ENCODE measurements at regions not wholly inside any gene's neighbourhood (a gene's known extent, or its start where the extent isn't known, plus 50 kb on each side); places are given as distances from the start of the nearest gene placed in this dataset.

DNA sequence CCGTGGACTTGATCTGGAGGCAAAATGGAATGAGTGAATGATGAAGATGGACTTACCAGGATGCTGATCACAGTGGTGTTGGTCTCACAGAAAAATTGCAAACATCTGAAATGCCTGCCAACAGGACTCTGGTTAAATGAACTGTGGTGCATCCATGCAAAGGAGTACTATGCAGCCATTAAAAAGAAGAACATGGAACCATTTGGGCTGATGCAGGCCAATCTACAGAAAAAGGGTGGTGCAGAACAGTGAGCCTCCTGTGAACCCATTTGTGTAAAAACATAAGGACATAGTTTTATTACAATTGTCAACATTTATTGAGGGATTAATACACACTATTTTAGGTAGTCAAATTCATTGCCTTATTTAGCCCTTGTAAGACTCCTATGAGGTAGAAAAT is 111.9 kb downstream of the MN1 start:
- no peak for DNase-seq (ENCODE audit: low spot score)

DNA sequence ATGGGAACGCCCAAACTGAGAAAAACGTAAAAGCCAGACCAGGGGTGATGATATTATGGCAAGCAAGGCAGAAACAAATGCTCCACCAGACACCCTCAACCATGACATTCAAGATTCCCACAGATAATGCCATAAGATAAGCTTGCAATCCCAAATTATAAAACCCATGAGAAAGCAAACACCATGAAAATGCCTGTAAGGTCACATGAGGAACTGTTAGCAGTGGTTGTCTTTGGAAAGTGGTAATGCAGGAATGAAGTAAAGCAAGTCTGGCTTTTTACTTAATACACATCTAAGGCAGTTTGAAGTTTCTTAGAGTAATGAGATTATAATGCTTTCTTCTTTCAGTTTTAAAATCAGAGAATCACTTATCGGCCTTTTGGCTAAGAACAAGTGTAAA is 111.0 kb downstream of the MN1 start:
- DNase-seq (ENCODE audit: low spot score), result no peak

GRCh38 chr22:27692243-27692642 is 109.3 kb downstream of the MN1 start:
- no peak for DNase-seq (ENCODE audit: low spot score)

GRCh38 chr22:27695925-27696324 is 105.6 kb downstream of the MN1 start:
- DNase-seq (ENCODE audit: low spot score), result no peak

DNA sequence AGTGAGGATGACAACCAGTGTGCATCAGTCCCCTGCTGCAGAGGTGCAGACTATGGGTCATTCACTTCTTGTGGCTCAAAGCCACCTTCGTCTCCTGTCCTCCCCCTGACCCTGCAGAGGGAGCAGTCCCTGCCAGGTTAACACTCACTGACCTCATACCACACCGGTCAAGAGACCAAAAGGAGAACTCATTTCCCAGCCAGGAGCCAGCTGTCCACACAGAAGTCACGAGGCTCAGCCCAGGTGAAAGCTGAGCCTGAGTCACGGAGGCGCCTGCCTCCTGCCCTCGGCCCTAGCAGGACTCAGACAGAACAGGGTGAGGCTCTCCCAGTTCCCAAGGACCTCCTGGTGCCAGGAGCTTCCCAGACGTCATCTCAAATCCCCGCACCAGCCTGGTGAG is 103.7 kb downstream of the MN1 start:
- DNase-seq (ENCODE audit: low spot score), result no peak

Measured in iPS-NIHi11 (cell line).